ENCODE measurements at regions not wholly inside any gene's neighbourhood (a gene's known extent, or its start where the extent isn't known, plus 50 kb on each side); places are given as distances from the start of the nearest gene placed in this dataset.

GRCh38 chr6:126720304-126720703 lies 380.4 kb downstream of the CENPW start:
- peaks cover 17% of the 10 kb centered on the region for H3K4me1 Mint-ChIP-seq
- no peaks in the 10 kb centered on the region for H3K36me3 Mint-ChIP-seq (ENCODE audit: low read depth)
- no peak overlapping the region for H2AFZ ChIP-seq
- no peak overlapping the region for H3K27ac Mint-ChIP-seq
- no peak for ATAC-seq
- H3K36me3 ChIP-seq (ENCODE audit: insufficient read depth): no peaks in the 10 kb centered on the region
- TF ChIP-seq ETS1 (IDR thresholded peaks at IDR 0.05) (no peak), STAT1 (IDR thresholded peaks at IDR 0.05; ENCODE audit: unreplicated experiment) (no peak), POLR2AphosphoS5 (IDR thresholded peaks at IDR 0.05; ENCODE audit: low read depth) (no peak), REST (IDR thresholded peaks at IDR 0.05; ENCODE audit: unreplicated experiment) (no peak), CREB1 (CRISPR knock-in tag; IDR thresholded peaks at IDR 0.05; ENCODE audit: low read depth) (no peak), EZH2phosphoT487 (IDR thresholded peaks at IDR 0.05; ENCODE audit: unreplicated experiment) (no peak), ZNF462 (CRISPR knock-in tag; IDR thresholded peaks at IDR 0.05) (no peak), NANOG (IDR thresholded peaks at IDR 0.05; ENCODE audit: borderline replicate concordance) (no peak), ZNF331 (CRISPR knock-in tag; IDR thresholded peaks at IDR 0.05; ENCODE audit: low read depth) (no peak), ZNF114 (CRISPR knock-in tag; IDR thresholded peaks at IDR 0.05) (no peak), CTCF (conservative IDR thresholded peaks at IDR 0.05; ENCODE audit: low read depth in 2 of 2) (no peak), EZH2 (IDR thresholded peaks at IDR 0.05; ENCODE audit: low read depth, unreplicated experiment) (no peak), JUNB (IDR thresholded peaks at IDR 0.05; ENCODE audit: unreplicated experiment) (no peak)
- no peak overlapping the region for H3K4me3 Mint-ChIP-seq
- H3K27me3 ChIP-seq (ENCODE audit: insufficient read depth): no peaks in the 10 kb centered on the region
- peaks cover 15% of the 10 kb centered on the region for H3K4me1 ChIP-seq (ENCODE audit: insufficient read depth)
- H3K27ac ChIP-seq (ENCODE audit: low read depth): no peak overlapping the region
- no peaks in the 10 kb centered on the region for H3K27me3 Mint-ChIP-seq (ENCODE audit: insufficient read depth, low read depth, poor library complexity)
- no peaks in the 10 kb centered on the region for H3F3A ChIP-seq (replicated peaks; ENCODE audit: low read depth)
- H4K20me1 ChIP-seq (replicated peaks; ENCODE audit: insufficient read depth): no peaks in the 10 kb centered on the region
- H3K9me2 ChIP-seq (ENCODE audit: insufficient read depth): no peaks in the 10 kb centered on the region
- peaks cover 5% of the 10 kb centered on the region; the same call in 2 of the 3 replicates for H3K9me3 Mint-ChIP-seq
- no peak overlapping the region for H3K4me3 ChIP-seq
- no peak for DNase-seq (ENCODE audit: low spot score)
- H3K79me2 ChIP-seq (replicated peaks; ENCODE audit: insufficient read depth): no peaks in the 10 kb centered on the region
- H3K4me2 ChIP-seq: no peak overlapping the region
